Ascending aorta (tissue), 2 donors: ENCODE measurements at regions not wholly inside any gene's neighbourhood (a gene's known extent, or its start where the extent isn't known, plus 50 kb on each side); places are given as distances from the start of the nearest gene placed in this dataset.

Experiments
- DNase-seq, 2 donors: peaks; one replicate each; pipeline ENCODE4 v3.0.0-alpha.2; 2019; ENCODE audit warnings: low spot score in 2 of 2
- H3K27ac ChIP-seq, 2 donors: fragments of 200-600 bp; sonication (generic); one replicate each; pipeline ENCODE4 v1.5.1; 2016 to 2017; ENCODE audit warnings: mild to moderate bottlenecking in 1 of 2
- H3K27me3 ChIP-seq: fragments of 200-600 bp; sonication (generic); one replicate; pipeline ENCODE4 v1.5.1; 2017
- H3K36me3 ChIP-seq, 2 donors: fragments of 200-600 bp; sonication (generic); one replicate each; pipeline ENCODE4 v1.5.1; 2016
- H3K4me1 ChIP-seq, 2 donors: fragments of 200-600 bp; sonication (generic); one replicate each; pipeline ENCODE4 v1.5.1; 2016 to 2017; ENCODE audit warnings: mild to moderate bottlenecking in 1 of 2
- H3K4me3 ChIP-seq, 2 donors: fragments of 200-600 bp; sonication (generic); one replicate each; pipeline ENCODE4 v1.5.1; 2016 to 2017; ENCODE audit warnings: mild to moderate bottlenecking in 1 of 2
- H3K9me3 ChIP-seq, 2 donors: fragments of 200-600 bp; sonication (generic); one replicate each; pipeline ENCODE4 v1.5.1; 2016
- intact Hi-C: fragments of 100-400 bp; cut with DNase I; formaldehyde crosslinking; loops from one replicate; pipeline ENCODE4 v1.15.1; 2023
- TF ChIP-seq, protein P1 (sequence below), 3 experiments: fragments of 200-600 bp in 2 of 3; fragments of 450-650 bp in 1 of 3; sonication (generic) in 2 of 3; IDR thresholded peaks; one replicate each; pipeline ENCODE4 v1.5.1; 2016 to 2019; ENCODE audit warnings: antibody characterized with exemption in 3 of 3, mild to moderate bottlenecking in 1 of 3, moderate library complexity in 1 of 3

- no peak for DNase-seq
- intact Hi-C loops = no loop called here
- H3K36me3 ChIP-seq = no peaks in the 10 kb centered on the region
- no peaks in the 10 kb centered on the region for H3K9me3 ChIP-seq
- no peak overlapping the region for H3K4me3 ChIP-seq
- no peaks in the 10 kb centered on the region for H3K4me1 ChIP-seq
- no peak overlapping the region for H3K27ac ChIP-seq
- no peaks in the 10 kb centered on the region for H3K27me3 ChIP-seq
- TF ChIP-seq, protein P1, sequence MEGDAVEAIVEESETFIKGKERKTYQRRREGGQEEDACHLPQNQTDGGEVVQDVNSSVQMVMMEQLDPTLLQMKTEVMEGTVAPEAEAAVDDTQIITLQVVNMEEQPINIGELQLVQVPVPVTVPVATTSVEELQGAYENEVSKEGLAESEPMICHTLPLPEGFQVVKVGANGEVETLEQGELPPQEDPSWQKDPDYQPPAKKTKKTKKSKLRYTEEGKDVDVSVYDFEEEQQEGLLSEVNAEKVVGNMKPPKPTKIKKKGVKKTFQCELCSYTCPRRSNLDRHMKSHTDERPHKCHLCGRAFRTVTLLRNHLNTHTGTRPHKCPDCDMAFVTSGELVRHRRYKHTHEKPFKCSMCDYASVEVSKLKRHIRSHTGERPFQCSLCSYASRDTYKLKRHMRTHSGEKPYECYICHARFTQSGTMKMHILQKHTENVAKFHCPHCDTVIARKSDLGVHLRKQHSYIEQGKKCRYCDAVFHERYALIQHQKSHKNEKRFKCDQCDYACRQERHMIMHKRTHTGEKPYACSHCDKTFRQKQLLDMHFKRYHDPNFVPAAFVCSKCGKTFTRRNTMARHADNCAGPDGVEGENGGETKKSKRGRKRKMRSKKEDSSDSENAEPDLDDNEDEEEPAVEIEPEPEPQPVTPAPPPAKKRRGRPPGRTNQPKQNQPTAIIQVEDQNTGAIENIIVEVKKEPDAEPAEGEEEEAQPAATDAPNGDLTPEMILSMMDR (IDR thresholded peaks at IDR 0.05) = no peak
Measured at GRCh38 chr10:5297466-5297865, 67.3 kb upstream of the UCN3 start.

DNA sequence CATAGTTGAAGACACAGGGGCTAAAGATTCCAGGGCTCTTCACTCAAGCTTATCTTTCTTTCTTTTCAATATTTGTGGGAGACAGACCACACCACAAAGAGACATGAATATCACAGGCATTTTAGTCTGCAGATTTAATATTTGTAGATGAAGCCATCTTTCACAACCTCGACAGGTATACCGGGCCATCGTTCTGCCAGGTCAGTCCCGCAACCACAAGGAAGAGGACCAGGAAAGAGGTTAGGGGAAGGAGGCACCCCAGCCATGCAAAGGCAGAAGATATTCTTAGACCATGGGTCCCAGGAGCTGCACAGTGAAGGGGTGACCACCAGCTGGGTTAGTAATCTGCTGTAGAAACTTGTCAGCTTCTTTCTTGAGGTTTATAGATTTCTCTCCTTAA is 66.8 kb upstream of the UCN3 start:
- no peaks in the 10 kb centered on the region for H3K36me3 ChIP-seq

DNA sequence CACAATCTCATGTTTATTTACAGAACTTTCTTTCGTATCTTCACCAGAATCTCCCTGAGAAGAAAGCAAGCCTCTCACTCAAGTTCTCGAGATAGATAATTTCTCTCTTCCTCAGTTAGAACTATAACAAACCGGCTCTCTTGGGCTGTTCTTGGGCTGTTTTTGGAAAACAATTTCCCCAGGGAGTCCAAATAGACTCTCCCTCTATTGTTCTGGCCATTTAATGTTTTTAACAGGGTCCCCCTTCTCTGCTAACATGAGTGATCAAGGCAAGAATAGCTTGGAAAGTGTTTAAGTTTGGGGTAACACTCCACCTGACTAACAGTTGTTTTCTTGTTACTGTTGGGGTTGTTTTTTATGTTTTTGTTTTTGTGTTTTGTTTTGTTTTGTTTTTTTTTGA is 64.8 kb upstream of the UCN3 start:
- intact Hi-C loops = no loop called here
- H3K27ac ChIP-seq = no peak overlapping the region

More for the DNA sequence above, 66.8 kb upstream of the UCN3 start:
- no peak overlapping the region for H3K27ac ChIP-seq
- no peaks in the 10 kb centered on the region for H3K9me3 ChIP-seq
- H3K4me1 ChIP-seq = no peaks in the 10 kb centered on the region
- no peak overlapping the region for H3K4me3 ChIP-seq
- DNase-seq = no peak
- TF ChIP-seq, protein P1 (IDR thresholded peaks at IDR 0.05) = no peak
- intact Hi-C loops = no loop called here
- no peaks in the 10 kb centered on the region for H3K27me3 ChIP-seq

GRCh38 chr10:5303504-5303903 is 61.3 kb upstream of the UCN3 start:
- intact Hi-C loops = no loop called here

More for the DNA sequence above, 64.8 kb upstream of the UCN3 start:
- DNase-seq = no peak
- no peaks in the 10 kb centered on the region for H3K4me1 ChIP-seq
- H3K4me3 ChIP-seq = no peak overlapping the region
- no peaks in the 10 kb centered on the region for H3K27me3 ChIP-seq
- no peaks in the 10 kb centered on the region for H3K36me3 ChIP-seq
- H3K9me3 ChIP-seq = no peaks in the 10 kb centered on the region
- TF ChIP-seq, protein P1 (IDR thresholded peaks at IDR 0.05) = no peak

DNA sequence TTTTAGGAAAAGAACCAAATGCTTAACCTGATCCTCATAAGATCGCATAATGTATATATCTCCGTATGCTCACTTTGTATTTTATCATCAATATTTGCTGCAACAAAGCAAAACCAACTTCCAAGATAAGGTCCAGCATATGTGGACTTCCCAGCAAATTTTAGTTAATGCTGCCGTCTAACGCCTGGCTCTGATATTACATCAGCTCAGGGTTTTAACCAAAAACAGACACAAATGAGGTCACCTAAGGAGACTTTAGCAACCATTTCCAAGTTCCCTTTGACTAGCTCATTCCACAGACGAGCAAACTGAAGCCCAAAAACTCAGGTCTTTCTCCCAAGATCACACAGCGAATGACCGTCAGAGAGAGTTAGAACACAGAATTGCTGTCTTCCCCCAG is 59.4 kb upstream of the UCN3 start:
- Histone ChIP-seq H3K27me3 (no peaks in the 10 kb centered on the region), H3K4me3 (no peak overlapping the region), H3K36me3 (no peaks in the 10 kb centered on the region), H3K27ac (no peak overlapping the region), H3K9me3 (no peaks in the 10 kb centered on the region), H3K4me1 (no peaks in the 10 kb centered on the region)
- intact Hi-C loops = no loop called here
- DNase-seq = no peak
- TF ChIP-seq, protein P1 (IDR thresholded peaks at IDR 0.05) = peak; percentile 13 to 47 (median 21)

More at GRCh38 chr10:5303504-5303903, 61.3 kb upstream of the UCN3 start:
- no peaks in the 10 kb centered on the region for H3K36me3 ChIP-seq
- no peaks in the 10 kb centered on the region for H3K9me3 ChIP-seq
- H3K27me3 ChIP-seq = no peaks in the 10 kb centered on the region
- no peaks in the 10 kb centered on the region for H3K4me1 ChIP-seq
- TF ChIP-seq, protein P1 (IDR thresholded peaks at IDR 0.05) = no peak
- H3K4me3 ChIP-seq = no peak overlapping the region
- DNase-seq = no peak
- no peak overlapping the region for H3K27ac ChIP-seq

DNA sequence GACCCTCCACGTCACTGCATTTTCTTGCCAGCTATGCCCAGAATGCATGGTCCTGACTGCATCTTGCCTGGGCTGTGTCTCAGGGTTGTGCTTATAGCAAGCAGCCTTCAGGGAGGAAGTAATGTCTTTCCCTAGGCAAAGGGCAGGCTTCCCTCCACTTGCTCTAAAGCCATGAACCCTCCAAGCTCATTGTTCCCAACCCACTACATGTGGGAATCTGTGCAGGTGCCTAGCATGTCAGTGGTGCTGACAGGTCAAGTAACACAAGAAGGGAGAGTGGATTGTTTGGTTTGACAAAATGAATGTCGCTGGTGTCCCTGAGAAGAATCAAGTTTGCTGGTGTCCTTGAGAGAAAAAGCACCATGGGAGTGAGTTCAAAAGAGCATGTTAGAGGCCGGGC is 53.9 kb upstream of the UCN3 start:
- no peak overlapping the region for H3K27ac ChIP-seq
- TF ChIP-seq, protein P1 (IDR thresholded peaks at IDR 0.05) = no peak
- H3K36me3 ChIP-seq = no peaks in the 10 kb centered on the region
- H3K9me3 ChIP-seq = no peaks in the 10 kb centered on the region
- no peaks in the 10 kb centered on the region for H3K27me3 ChIP-seq
- no peaks in the 10 kb centered on the region for H3K4me1 ChIP-seq
- DNase-seq = no peak
- intact Hi-C loops = no loop called here
- no peak overlapping the region for H3K4me3 ChIP-seq
